ENCODE measurements at regions not wholly inside any gene's neighbourhood (a gene's known extent, or its start where the extent isn't known, plus 50 kb on each side); places are given as distances from the start of the nearest gene placed in this dataset.

- TF ChIP-seq CTCF (IDR thresholded peaks at IDR 0.05), result no peak
- TF ChIP-seq POLR2A (IDR thresholded peaks at IDR 0.05), result no peak
- no peak for TF ChIP-seq EP300 (IDR thresholded peaks at IDR 0.05)
Measured at GRCh38 chr2:762646-763045, 85.4 kb upstream of the TMEM18 start.
